GM10266 (cell line): ENCODE measurements at regions not wholly inside any gene's neighbourhood (a gene's known extent, or its start where the extent isn't known, plus 50 kb on each side); places are given as distances from the start of the nearest gene placed in this dataset.

Experiments used
- DNase-seq: peaks from one replicate; pipeline ENCODE4 v3.0.0; 2012; ENCODE audit errors: extremely low spot score
- TF ChIP-seq, protein P1 (sequence below): IDR thresholded peaks from 2 replicates; pipeline ENCODE4 v1.5.1; 2012; ENCODE audit warnings: mild to moderate bottlenecking, low read depth; ENCODE audit not compliant: control insufficient read depth, insufficient read depth; ENCODE audit errors: missing control alignments

DNA sequence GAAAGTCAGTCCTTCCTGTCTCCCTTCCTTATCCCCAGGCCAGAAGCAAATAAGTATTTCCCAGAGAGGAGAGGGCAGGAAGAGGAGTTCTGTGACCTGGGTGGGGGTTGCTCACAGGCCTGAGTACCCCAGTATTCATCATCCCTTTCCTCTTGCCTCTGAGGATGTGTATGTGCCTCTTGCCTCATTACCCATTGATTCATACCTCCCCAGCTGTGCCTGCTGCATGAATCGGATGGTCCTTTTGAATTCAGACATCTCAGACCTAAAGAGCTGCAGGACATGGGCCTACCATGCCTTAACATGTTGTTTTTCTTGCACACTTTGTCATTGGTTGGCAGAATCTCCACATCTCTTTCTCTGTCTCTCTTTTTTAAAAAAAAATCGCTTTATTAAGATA is 112.8 kb upstream of the SHB start:
- TF ChIP-seq, protein P1, sequence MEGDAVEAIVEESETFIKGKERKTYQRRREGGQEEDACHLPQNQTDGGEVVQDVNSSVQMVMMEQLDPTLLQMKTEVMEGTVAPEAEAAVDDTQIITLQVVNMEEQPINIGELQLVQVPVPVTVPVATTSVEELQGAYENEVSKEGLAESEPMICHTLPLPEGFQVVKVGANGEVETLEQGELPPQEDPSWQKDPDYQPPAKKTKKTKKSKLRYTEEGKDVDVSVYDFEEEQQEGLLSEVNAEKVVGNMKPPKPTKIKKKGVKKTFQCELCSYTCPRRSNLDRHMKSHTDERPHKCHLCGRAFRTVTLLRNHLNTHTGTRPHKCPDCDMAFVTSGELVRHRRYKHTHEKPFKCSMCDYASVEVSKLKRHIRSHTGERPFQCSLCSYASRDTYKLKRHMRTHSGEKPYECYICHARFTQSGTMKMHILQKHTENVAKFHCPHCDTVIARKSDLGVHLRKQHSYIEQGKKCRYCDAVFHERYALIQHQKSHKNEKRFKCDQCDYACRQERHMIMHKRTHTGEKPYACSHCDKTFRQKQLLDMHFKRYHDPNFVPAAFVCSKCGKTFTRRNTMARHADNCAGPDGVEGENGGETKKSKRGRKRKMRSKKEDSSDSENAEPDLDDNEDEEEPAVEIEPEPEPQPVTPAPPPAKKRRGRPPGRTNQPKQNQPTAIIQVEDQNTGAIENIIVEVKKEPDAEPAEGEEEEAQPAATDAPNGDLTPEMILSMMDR = no peak
- DNase-seq = no peak

DNA sequence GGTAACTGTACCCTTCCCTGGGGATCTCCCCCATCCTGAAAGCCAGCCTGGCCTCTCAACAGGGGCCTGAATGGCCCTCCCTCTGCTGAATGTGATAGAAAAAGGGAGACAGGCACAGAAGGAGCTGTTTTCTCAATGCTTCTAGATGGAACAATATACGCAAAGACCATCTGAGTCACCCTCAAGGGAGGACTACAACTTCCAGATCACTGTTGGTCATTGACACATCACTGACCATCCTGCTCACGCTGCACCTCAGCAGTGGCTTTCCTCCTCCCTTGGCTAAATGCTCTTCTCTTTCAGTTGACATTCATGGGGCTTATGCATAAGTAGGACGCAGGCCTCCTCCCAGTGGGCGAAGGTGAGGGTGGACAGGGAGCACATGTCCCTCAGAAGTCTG is 112.2 kb upstream of the SHB start:
- TF ChIP-seq, protein P1 = no peak
- DNase-seq = no peak

DNA sequence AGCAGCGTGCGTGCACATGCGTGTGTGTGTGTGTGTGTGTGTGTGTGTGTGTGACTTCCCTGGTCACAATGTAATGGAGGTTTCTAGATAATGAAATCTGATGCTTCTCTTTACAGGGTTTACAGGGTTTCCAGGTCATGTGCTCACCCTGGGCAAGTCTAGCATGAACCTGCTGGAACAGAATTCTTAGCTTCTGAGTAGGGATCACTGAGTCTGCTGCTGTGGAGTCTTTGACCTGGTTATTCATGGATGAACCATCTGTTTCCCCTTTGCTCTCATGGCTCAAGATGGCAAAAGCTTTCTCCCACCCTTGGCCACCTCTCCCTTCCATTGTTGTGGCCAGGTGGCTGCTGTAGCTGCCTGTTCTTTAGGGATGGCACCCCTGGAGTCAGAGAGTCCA is 111.6 kb upstream of the SHB start:
- TF ChIP-seq, protein P1 = no peak
- DNase-seq = no peak

DNA sequence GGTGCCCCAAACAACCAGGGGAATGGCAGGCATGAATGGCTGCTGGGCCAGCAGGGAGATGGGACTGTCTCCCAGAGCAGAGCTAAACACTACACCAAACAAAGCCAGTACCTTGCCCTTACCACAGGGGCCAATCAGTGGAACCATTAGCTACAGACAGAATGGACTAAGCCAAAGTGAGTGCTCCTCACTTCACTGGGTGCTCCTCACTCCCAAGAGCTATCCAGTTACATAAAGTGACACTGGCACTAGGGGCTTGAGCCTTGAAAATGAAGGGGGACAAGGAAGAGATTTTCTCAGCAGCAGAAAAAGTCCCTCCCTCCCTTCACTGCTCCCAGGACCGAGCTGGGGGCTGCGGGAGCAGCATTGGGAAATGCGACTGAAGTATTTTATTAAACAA is 110.9 kb upstream of the SHB start:
- DNase-seq = no peak
- TF ChIP-seq, protein P1 = no peak

DNA sequence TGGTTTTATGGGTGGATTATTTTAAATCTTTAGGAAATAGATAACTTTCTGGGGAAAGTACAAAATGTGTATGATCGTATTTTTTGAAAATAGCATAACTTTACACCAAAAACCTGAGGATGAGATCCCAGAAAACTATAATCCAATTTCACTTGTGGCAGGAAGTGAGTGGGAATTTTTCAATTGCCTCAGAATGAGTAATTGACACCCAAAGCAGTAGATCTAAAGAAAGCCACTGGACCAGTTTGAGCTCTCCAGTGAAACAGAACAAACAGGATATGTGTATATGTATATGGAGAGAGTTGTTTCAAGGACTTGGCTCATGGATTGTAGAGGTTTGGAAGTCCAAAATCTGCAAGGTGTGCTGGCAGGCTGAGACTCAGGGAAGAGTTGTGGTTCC is 109.2 kb upstream of the SHB start:
- TF ChIP-seq, protein P1 = no peak
- no peak for DNase-seq

DNA sequence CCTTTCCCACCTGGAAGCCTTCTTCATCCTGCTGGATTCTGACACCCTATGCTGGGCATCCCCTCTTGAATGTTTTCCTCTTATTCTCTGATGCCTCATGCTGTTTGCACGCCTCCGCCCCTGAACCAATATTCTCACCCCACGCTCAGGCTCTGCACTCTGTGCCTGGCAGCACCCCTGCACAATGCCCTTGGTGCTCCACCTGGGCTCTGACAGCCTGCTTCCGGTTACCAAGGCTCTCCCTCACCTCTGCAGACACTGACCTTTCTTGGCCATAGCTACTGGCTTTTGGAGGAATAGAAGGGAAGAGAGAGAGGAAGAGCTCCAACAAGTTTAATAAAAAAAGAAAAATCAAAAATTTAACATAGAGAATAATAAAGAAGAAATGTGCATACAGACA is 108.7 kb upstream of the SHB start:
- DNase-seq = no peak
- TF ChIP-seq, protein P1 = no peak

DNA sequence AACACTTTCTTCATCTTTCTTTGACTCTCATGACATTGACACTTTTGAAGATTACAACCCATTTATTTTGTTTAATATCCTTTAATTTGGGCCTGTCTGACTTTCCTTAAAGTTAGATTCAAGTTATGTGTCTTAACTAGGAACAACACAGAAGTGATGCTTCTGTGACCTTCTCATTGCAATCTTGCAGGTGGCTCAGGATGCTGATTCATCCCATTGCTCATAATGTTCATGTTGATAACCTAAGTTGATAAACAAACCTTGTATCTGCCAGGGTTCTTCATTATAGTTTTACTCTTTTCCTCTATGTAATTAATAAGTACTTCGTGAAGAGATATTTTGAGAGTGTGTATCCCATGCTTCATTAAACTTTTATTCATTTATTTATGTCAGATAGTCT is 107.2 kb upstream of the SHB start:
- TF ChIP-seq, protein P1 = no peak
- no peak for DNase-seq

DNA sequence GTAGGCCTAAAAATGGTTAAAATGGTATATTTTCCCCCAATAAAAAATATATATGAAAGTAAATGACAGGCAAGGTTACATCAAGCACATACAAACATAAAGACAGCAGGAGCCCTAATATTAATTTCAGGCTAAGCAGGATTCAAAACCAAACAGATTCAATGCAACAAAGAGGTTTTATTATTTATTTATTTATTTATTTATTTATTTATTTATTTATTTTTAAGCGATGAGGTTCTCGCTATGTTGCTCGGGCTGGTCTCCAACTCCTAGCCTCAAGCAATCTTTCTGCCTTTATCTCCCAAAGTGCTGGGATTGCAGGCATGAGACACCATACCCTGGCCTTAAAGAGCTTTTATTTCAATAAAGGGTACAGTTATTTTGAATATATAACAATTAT is 106.4 kb upstream of the SHB start:
- TF ChIP-seq, protein P1 = no peak
- DNase-seq = no peak
